SKM-1 (cell line): ENCODE measurements at regions not wholly inside any gene's neighbourhood (a gene's known extent, or its start where the extent isn't known, plus 50 kb on each side); places are given as distances from the start of the nearest gene placed in this dataset.
A peak's percentile ranks its signal among the peaks of the same experiment; 100 is the strongest.
"Not testable (repeated sequence)": the region's sequence is repeated elsewhere in the genome, so short reads cannot be mapped to it uniquely, and the experiment has no call there.

Experiments used
- DNase-seq: peaks from one replicate; lab custom pipeline; 2025; ENCODE audit not compliant: unreplicated experiment; lab: John Stamatoyannopoulos, UW

DNA sequence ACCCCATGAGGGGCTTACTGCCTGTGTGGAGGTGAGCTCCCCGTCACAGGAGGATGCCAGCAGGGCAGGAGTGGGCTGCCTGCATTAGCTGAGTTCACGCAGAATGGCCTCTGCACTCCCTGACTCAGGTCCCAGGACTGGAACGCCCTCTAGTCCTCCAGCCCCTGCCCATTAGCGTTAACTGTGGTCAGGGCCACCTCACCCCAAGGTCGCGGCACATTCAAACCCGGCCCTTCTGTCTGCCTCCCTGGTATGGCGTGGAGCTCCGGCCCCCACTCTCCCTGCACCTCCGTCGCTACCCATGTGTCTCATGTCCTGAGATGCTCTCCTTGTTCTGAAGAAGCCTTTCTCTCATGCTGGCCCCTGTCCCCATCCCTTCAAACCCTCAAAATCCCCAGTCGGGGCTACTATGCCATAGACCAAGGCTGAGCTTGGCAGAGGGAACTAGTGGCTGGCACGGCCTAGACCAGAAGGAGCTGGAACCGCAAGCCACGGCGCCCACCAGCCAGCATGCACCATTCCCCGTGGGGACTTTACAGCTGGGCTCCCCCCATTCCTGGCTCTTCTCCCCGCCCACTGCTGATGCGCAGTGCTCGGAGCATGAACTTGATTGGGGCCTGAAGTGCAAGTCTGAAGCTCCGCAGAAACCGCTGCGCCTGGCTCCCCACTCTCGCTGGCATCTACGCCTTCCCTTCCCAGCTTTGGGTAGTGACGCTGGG lies 79.5 kb upstream of the RTL6 start:
- no peak for DNase-seq

GRCh38 chr22:44576311-44577260 lies 78.6 kb upstream of the RTL6 start:
- no peak for DNase-seq

DNA sequence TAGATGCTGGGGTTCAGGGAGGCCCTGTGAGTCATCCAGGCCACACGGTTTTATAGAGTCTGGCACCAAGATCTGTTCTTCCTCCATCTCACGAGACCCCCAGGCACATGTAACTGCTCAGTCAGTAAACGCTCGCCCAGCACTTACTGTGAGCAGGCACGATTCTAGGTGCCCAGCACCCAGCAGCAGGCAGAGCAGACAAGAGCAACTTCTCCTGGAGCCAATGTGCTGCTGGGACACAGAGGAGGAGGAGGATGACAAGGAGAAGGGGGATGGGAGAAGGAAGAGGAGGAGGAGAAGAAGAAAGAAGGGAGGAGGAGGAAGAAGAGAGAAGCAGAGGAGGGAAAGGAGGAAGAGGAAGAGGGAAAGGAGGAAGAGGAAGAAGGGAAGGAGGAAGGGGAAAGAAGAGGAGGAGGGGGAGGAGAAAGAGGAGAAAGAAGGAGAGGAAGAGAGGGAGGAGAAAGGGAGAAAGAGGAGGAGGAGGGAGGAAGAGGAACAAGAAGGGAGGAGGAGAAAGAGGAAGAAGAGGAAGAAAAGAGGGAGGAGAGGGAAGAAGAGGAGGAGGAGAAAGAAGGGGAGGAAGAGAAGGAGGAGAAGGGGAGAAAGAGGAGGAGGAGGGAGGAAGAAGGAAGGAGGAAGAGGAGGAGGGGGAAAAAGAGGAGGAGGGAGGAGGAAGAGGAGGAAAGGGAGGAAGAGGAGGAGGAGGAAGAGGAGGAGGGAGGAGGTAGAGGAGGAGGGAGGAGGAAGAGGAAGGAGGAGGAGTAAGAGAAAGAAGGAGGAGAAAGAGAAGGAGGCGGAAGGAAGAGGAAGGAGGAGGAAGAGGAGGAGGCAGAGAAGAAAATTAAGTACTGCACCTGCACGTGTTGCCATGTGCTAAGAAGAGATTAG lies 77.6 kb upstream of the RTL6 start:
- DNase-seq = no peak

- DNase-seq = no peak
Measured at GRCh38 chr22:44574640-44575380, 76.8 kb upstream of the RTL6 start.

DNA sequence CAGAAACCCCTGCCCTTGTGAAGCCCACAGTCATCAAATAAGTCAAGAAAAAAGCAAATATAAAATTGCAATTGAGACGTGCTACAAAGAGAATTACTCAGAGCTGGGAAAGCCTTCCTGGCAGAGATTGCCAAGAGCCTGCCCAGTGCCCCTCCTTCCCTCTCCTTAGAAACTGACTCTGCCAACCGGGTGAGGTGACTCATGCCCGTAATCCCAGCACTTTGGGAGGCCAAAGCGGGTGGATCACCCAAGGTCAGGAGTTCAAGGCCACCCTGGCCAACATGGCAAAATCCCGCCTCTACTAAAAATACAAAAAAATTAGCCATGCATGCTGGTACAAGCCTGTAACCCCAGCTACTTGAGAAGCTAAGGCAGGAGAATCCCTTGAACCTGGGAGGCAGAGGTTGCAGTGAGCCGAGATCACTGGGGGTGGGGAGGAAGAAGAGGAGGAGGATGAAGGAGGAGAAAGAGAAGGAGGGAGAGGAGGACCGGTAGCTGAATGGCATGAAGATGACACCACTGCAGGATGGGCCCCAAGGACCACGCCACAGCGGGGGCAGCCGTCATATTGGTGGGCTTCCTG lies 76.1 kb upstream of the RTL6 start:
- DNase-seq = no peak

GRCh38 chr22:44573451-44573850 lies 75.4 kb upstream of the RTL6 start:
- DNase-seq = no peak

- DNase-seq = no peak
Measured at GRCh38 chr22:44572414-44573207, 74.6 kb upstream of the RTL6 start.

GRCh38 chr22:44571566-44572413 lies 73.8 kb upstream of the RTL6 start:
- no peak for DNase-seq

DNA sequence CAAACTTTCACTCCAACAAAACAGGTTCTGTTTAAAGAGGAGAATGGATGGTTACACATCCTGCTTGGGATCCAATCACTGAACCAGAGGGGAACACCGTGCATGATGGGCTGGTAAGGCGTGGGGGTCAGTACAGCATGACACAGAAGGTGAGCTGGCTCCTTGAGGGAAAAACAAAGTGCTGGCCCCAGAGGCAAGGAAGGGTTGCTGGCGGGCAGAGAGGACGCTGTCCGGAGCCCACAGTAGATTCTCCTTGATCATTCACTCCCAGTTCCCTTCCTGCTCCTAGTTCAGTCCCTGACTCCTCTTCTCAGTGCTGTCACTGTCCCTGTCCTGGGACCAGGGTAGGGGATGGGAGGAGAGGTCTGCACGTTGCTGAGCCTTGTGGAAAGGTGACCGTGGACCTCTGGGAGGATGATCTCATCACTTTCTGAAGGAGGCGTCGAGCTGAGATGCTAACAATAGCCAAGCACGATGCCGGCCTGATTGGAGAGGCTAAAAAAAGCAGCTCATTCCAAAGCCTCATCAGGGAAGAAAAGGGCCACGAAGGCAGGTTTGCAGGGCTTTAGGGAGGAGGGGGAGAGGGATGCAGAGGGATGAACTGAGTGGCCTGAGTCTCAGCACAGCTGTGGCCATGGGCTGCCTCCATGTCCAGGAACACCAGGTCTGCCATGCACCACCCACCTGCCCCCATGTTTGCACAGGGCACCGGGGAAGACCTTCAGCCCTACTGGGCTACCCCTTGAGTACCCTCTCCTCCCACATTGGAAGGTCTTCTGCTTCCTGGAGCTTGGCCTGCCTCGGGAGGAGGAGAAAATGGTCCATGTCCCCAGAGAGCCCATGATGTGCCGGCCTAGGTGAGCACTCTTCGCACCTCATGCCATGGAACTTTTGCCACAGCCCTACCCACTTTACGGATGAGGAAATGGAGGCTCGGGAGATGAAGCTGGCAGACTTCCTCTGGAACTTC lies 72.7 kb upstream of the RTL6 start:
- DNase-seq = no peak

- no peak for DNase-seq
Measured at GRCh38 chr22:44569561-44569991, 71.5 kb upstream of the RTL6 start.

DNA sequence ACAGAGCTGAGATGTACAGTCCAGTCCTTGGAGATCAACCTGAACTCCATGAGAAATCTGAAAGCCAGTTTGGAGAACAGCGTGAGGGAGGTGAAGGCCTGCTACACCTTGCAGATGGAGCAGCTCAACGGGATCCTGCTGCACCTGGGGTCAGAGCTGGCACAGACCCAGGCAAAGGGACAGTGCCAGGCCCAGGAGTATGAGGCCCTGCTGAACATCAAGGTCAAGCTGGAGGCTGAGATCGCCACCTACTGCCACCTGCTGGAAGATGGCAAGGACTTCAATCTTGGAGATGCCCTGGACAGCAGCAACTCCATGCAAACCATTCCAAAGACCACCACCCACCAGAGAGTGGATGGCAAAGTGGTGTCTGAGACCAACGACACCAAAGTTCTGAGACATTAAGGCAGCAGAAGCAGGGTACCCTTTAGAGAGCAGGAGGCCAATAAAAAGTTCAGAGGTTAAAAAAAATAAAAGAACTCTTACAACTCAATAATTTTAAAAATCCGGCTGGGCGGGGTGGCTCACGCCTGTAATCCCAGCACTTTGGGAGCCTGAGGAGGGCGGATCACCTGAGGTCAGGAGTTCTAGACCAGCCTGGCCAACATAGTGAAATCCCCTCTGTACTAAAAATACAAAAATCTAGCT lies 69.9 kb upstream of the RTL6 start:
- no peak for DNase-seq

DNA sequence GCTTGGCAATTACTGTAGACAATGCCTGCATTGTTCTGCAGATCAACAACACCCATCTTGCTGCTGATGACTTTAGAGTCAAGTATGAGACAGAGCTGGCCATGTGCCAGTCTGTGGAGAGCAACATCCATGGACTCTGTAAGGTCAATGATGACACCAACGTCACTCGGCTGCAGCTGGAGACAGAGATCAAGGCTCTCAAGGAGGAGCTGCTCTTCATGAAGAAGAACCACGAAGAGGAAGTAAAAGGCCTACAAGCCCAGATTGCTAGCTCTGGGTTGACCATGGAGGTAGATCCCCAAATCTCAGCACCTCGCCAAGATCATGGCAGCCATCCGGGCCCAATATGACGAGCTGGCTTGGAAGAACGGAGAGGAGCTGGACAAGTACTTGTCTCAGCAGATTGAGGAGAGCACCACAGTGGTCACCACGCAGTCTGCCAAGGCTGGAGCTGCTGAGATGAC lies 69.4 kb upstream of the RTL6 start:
- DNase-seq = not testable (repeated sequence)

DNA sequence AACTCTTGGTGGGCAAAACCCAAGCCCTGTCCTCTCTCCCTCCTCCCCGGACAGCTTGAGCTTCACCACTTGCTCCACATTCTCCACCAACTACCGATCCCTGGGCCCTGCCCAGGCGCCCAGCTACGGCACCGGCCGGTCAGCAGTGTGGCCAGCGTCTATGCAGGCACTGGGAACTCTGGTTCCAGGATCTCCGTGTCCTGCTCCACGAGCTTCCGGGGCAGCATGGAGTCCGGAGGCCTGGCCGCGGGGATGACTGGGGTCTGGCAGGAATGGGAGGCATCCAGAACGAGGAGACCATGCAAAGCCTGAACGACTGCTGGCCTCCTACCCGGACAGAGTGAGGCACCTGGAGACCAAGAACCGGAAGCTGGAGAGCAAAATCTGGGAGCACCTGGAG lies 68.9 kb upstream of the RTL6 start:
- DNase-seq = no peak

- not testable (repeated sequence) for DNase-seq
Measured at GRCh38 chr22:44562651-44563050, 64.6 kb upstream of the RTL6 start.

DNA sequence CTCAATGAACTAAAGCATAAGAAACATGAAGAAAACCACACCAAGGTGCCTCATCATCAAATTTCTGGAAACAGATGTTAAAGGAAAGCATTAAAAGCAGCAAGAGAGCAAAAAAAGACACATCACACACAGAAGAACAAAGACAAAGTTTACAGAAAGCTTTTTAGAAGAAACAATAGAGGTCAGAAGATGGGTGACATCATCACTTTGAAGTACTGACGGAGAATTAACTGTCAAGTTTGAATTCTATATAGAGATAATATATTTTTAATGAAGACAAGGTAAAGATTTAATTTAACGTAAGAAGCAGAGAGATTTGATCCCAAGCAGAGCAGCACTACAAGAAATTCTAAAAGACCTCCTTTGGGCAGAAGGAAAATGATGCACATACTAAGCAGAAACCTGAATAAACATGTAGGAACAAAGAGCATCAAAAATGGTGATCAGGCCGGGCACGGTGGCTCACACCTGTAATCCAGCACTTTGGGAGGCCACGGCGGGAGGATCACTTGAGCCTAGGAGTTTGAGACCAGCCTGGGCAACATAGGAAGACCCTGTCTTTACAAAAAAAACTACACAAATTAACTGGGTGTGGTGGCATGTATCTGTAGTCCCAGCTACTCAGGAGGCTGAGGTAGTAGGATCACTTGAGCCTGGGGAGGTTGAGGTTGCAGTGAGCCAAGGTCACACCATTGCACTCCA lies 63.3 kb upstream of the RTL6 start:
- DNase-seq = no peak

- peak; percentile 14 for DNase-seq
Measured at GRCh38 chr22:44558671-44559070, 60.6 kb upstream of the RTL6 start.
